Fibroblast of lung (primary cell): ENCODE measurements at regions not wholly inside any gene's neighbourhood (a gene's known extent, or its start where the extent isn't known, plus 50 kb on each side); places are given as distances from the start of the nearest gene placed in this dataset.

Source experiments
- DNase-seq, 2 donors: peaks; one replicate each; pipeline versions ENCODE4 v3.0.0 to v3.0.0-alpha.2; 2010; ENCODE audit warnings: low read depth in 2 of 2
- H2AFZ ChIP-seq: 2 replicates; pipeline ENCODE4 v1.5.1; 2012; ENCODE audit warnings: low read length, control low read depth, inconsistent platforms
- H3K27ac ChIP-seq: 2 replicates; pipeline ENCODE4 v1.5.1; 2011; ENCODE audit warnings: low read length, control low read depth; ENCODE audit not compliant: insufficient read depth
- H3K27me3 ChIP-seq: 2 replicates; pipeline ENCODE4 v1.5.1; 2011; ENCODE audit warnings: mild to moderate bottlenecking, low read length; ENCODE audit not compliant: control insufficient read depth, insufficient read depth
- H3K36me3 ChIP-seq: 2 replicates; pipeline ENCODE4 v1.5.1; 2011; ENCODE audit warnings: low read length; ENCODE audit not compliant: control insufficient read depth, insufficient read depth
- H3K4me1 ChIP-seq: 2 replicates; pipeline ENCODE4 v1.5.1; 2011; ENCODE audit warnings: low read length; ENCODE audit not compliant: control insufficient read depth, insufficient read depth; ENCODE audit errors: extremely low read depth
- H3K4me2 ChIP-seq: 2 replicates; pipeline ENCODE4 v1.5.1; 2011; ENCODE audit warnings: low read length, control low read depth; ENCODE audit not compliant: insufficient read depth; ENCODE audit errors: extremely low read depth
- H3K4me3 ChIP-seq, 4 experiments: fragments of 200-600 bp in 1 of 4; sonication (generic) in 1 of 4; replicated peaks in 1 of 4; 2 replicates each; pipeline ENCODE4 v1.5.1; 2011 to 2016; ENCODE audit warnings: low read length in 4 of 4, low read depth in 3 of 4, mild to moderate bottlenecking in 3 of 4, control low read depth in 2 of 4, inconsistent platforms in 1 of 4, mixed read lengths in 1 of 4; ENCODE audit not compliant: insufficient read depth in 1 of 4; ENCODE audit errors: control extremely low read depth in 1 of 4
- H3K79me2 ChIP-seq: 2 replicates; pipeline ENCODE4 v1.5.1; 2012; ENCODE audit warnings: mild to moderate bottlenecking, low read length, inconsistent platforms; ENCODE audit not compliant: control insufficient read depth, insufficient read depth
- H3K9ac ChIP-seq: 2 replicates; pipeline ENCODE4 v1.5.1; 2011; ENCODE audit warnings: mild to moderate bottlenecking, low read length, control low read depth; ENCODE audit not compliant: insufficient read depth
- H3K9me3 ChIP-seq: 2 replicates; pipeline ENCODE4 v1.5.1; 2012; ENCODE audit warnings: low read depth, low read length; ENCODE audit not compliant: control insufficient read depth, insufficient read depth
- H4K20me1 ChIP-seq: 2 replicates; pipeline ENCODE4 v1.5.1; 2011; ENCODE audit warnings: low read length; ENCODE audit not compliant: control insufficient read depth, insufficient read depth; ENCODE audit errors: extremely low read depth
- EZH2 ChIP-seq: IDR thresholded peaks from 2 replicates; pipeline ENCODE4 v1.5.1; 2012; ENCODE audit warnings: low read length, control low read depth, mild to moderate bottlenecking; ENCODE audit errors: missing control alignments
- TF ChIP-seq, protein P1 (sequence below), 2 donors: IDR thresholded peaks in 1 of 2; conservative IDR thresholded peaks in 1 of 2; 1 replicate in 1 of 2; 2 replicates in 1 of 2; pipeline ENCODE4 v1.5.1; 2011 to 2012; ENCODE audit warnings: low read length in 2 of 2, control low read depth in 1 of 2, inconsistent platforms in 1 of 2, low read depth in 1 of 2, mild to moderate bottlenecking in 1 of 2

DNA sequence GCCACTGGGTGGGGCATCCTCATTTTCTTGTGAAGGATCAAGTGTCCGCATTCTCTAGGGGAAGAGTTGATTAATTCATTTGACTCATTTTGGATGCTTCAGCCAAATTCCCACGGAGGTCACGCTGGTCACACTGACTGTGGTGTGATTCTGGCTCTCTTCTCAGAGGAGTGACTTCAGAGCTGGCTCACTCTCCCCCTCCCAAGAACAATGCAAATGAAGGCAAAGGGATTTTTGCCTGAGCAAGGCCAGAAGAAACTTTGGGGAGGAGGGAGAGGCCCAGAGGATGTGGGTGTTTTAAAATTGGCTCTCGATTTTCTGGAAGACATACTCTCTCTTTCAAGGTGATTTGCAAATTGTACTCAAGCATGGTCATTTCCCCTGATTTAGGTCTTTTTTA is 51.1 kb upstream of the LMO2 start:
- Histone ChIP-seq H2AFZ (no peak overlapping the region), H3K9me3 (no peaks in the 10 kb centered on the region), H3K4me3 (no peak overlapping the region), H3K4me2 (no peak overlapping the region), H3K27ac (no peak overlapping the region), H3K4me1 (no peaks in the 10 kb centered on the region), H3K9ac (no peak overlapping the region), H3K79me2 (no peaks in the 10 kb centered on the region), H3K36me3 (no peaks in the 10 kb centered on the region), H3K27me3 (no peaks in the 10 kb centered on the region), H4K20me1 (no peaks in the 10 kb centered on the region)
- peak; percentile 73 to 94 for DNase-seq
- TF ChIP-seq EZH2 = no peak
- TF ChIP-seq, protein P1, sequence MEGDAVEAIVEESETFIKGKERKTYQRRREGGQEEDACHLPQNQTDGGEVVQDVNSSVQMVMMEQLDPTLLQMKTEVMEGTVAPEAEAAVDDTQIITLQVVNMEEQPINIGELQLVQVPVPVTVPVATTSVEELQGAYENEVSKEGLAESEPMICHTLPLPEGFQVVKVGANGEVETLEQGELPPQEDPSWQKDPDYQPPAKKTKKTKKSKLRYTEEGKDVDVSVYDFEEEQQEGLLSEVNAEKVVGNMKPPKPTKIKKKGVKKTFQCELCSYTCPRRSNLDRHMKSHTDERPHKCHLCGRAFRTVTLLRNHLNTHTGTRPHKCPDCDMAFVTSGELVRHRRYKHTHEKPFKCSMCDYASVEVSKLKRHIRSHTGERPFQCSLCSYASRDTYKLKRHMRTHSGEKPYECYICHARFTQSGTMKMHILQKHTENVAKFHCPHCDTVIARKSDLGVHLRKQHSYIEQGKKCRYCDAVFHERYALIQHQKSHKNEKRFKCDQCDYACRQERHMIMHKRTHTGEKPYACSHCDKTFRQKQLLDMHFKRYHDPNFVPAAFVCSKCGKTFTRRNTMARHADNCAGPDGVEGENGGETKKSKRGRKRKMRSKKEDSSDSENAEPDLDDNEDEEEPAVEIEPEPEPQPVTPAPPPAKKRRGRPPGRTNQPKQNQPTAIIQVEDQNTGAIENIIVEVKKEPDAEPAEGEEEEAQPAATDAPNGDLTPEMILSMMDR (conservative IDR thresholded peaks at IDR 0.05 in 1 of 2, IDR thresholded peaks at IDR 0.05 in 1 of 2; ENCODE audit: low read depth in 1 of 2, low read length in 2 of 2) = no peak

GRCh38 chr11:33941637-33942160 is 49.8 kb upstream of the LMO2 start:
- H3K4me1 ChIP-seq = no peaks in the 10 kb centered on the region
- peak in 1 of 2 donors; percentile 71 for DNase-seq
- no peak overlapping the region for H3K9ac ChIP-seq
- TF ChIP-seq EZH2 = no peak
- TF ChIP-seq, protein P1 (conservative IDR thresholded peaks at IDR 0.05 in 1 of 2, IDR thresholded peaks at IDR 0.05 in 1 of 2; ENCODE audit: low read depth in 1 of 2, low read length in 2 of 2) = no peak
- no peaks in the 10 kb centered on the region for H3K36me3 ChIP-seq
- H3K27me3 ChIP-seq = no peaks in the 10 kb centered on the region
- no peaks in the 10 kb centered on the region for H3K79me2 ChIP-seq
- H3K4me2 ChIP-seq = no peak overlapping the region
- H2AFZ ChIP-seq = no peak overlapping the region
- no peak overlapping the region for H3K4me3 ChIP-seq
- H3K9me3 ChIP-seq = no peaks in the 10 kb centered on the region
- no peak overlapping the region for H3K27ac ChIP-seq
- no peaks in the 10 kb centered on the region for H4K20me1 ChIP-seq
